ENCODE measurements at regions not wholly inside any gene's neighbourhood (a gene's known extent, or its start where the extent isn't known, plus 50 kb on each side); places are given as distances from the start of the nearest gene placed in this dataset.

DNA sequence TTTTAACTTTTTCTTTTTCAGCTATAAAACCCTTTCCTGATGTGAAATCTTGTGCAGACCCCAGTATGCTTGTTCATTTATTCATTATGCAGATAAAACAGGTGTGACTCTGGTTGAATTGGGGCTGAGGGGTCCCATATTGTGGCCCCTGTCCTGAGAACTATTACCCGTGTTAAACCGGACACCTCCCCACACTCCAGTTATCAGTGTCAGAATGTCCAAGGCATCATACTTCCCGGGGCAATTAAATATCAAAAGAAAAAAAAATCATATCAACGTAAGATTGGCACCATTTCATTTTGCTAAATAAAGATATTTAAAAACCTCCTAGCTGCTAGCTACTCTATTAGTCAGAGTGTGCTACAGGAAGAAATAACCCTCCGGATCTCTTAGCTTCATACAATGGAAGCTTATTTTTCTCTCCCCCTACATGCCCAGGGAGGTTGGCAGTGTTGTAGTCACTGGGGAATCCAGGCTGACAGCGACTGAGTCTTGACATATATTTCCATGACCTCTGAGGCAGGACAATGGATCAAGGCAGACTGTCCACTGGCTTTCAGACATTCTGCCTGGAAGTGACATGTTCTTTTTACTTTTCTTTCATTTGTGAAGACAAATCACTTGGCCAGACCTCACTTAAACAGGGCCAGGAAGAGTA lies 170.0 kb downstream of the SEC61B start:
- Histone ChIP-seq H3K27me3 (ENCODE audit: control insufficient read depth in 2 of 2, insufficient read depth in 2 of 2, low read length in 2 of 2) (peaks cover 6 to 30% of the 10 kb centered on the region in 2 experiments; a peak in 4 of 5 replicates), H2AFZ (ENCODE audit: low read depth, low read length) (no peak overlapping the region), H3K4me1 (replicated peaks in 1 of 2; ENCODE audit: control insufficient read depth in 2 of 2, insufficient read depth in 2 of 2, low read length in 2 of 2) (peaks cover 0 to 3% of the 10 kb centered on the region in 2 experiments; a peak in 1 of 5 replicates), H3K9ac (ENCODE audit: insufficient read depth in 1 of 2, low read depth in 2 of 2, low read length in 2 of 2) (no peak overlapping the region), H3K4me3 (no peak overlapping the region), H4K20me1 (replicated peaks; ENCODE audit: control insufficient read depth, insufficient read depth, low read length) (no peaks in the 10 kb centered on the region), H3K9me3 (replicated peaks; ENCODE audit: control insufficient read depth, insufficient read depth, low read depth, low read length) (no peaks in the 10 kb centered on the region), H3K27ac (ENCODE audit: extremely low read depth, low read depth, low read length) (no peak overlapping the region), H3K9me1 (ENCODE audit: control insufficient read depth, insufficient read depth, low read length) (no peaks in the 10 kb centered on the region), H3K79me2 (ENCODE audit: control insufficient read depth, insufficient read depth, low read length) (no peaks in the 10 kb centered on the region), H3K36me3 (ENCODE audit: control insufficient read depth, insufficient read depth, low read length) (no peaks in the 10 kb centered on the region), H3K4me2 (ENCODE audit: insufficient read depth, low read length) (no peak overlapping the region)
- 0% methylated on average over 6 of the region's 6 CpGs for WGBS (ENCODE audit: insufficient coverage, low coverage, missing lambda C conversion rate)
- ChIA-PET CTCF (ENCODE audit: low intra/inter-chr PET ratio) (no interaction called here), POLR2A (interaction anchor here (0.7 kb wide), 2 partner anchors 8 to 553 kb away, joined by 3 to 4 read pairs; no protein-coding TSS in a partner anchor)
- in situ Hi-C loops (cut with MboI), result no loop called here
- ATAC-seq (no peak), FAIRE-seq (no peak), DNase-seq (ENCODE audit: extremely low read depth in 1 of 4, low spot score in 3 of 4) (no peak)
- no TSS peak for BruUV-seq (replicated peaks)
- intact Hi-C loops (cut with micrococcal nuclease), result no loop called here
- TF ChIP-seq, protein P1, sequence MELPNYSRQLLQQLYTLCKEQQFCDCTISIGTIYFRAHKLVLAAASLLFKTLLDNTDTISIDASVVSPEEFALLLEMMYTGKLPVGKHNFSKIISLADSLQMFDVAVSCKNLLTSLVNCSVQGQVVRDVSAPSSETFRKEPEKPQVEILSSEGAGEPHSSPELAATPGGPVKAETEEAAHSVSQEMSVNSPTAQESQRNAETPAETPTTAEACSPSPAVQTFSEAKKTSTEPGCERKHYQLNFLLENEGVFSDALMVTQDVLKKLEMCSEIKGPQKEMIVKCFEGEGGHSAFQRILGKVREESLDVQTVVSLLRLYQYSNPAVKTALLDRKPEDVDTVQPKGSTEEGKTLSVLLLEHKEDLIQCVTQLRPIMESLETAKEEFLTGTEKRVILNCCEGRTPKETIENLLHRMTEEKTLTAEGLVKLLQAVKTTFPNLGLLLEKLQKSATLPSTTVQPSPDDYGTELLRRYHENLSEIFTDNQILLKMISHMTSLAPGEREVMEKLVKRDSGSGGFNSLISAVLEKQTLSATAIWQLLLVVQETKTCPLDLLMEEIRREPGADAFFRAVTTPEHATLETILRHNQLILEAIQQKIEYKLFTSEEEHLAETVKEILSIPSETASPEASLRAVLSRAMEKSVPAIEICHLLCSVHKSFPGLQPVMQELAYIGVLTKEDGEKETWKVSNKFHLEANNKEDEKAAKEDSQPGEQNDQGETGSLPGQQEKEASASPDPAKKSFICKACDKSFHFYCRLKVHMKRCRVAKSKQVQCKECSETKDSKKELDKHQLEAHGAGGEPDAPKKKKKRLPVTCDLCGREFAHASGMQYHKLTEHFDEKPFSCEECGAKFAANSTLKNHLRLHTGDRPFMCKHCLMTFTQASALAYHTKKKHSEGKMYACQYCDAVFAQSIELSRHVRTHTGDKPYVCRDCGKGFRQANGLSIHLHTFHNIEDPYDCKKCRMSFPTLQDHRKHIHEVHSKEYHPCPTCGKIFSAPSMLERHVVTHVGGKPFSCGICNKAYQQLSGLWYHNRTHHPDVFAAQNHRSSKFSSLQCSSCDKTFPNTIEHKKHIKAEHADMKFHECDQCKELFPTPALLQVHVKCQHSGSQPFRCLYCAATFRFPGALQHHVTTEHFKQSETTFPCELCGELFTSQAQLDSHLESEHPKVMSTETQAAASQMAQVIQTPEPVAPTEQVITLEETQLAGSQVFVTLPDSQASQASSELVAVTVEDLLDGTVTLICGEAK (IDR thresholded peaks at IDR 0.05), result no peak
- TF ChIP-seq, protein P1 (CRISPR knock-in tag; IDR thresholded peaks at IDR 0.05), result no peak
- TF ChIP-seq, protein P2, sequence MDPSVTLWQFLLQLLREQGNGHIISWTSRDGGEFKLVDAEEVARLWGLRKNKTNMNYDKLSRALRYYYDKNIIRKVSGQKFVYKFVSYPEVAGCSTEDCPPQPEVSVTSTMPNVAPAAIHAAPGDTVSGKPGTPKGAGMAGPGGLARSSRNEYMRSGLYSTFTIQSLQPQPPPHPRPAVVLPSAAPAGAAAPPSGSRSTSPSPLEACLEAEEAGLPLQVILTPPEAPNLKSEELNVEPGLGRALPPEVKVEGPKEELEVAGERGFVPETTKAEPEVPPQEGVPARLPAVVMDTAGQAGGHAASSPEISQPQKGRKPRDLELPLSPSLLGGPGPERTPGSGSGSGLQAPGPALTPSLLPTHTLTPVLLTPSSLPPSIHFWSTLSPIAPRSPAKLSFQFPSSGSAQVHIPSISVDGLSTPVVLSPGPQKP (CRISPR knock-in tag; IDR thresholded peaks at IDR 0.05), result no peak
- TF ChIP-seq, protein P3, sequence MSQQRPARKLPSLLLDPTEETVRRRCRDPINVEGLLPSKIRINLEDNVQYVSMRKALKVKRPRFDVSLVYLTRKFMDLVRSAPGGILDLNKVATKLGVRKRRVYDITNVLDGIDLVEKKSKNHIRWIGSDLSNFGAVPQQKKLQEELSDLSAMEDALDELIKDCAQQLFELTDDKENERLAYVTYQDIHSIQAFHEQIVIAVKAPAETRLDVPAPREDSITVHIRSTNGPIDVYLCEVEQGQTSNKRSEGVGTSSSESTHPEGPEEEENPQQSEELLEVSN (IDR thresholded peaks at IDR 0.05; ENCODE audit: borderline replicate concordance in 1 of 2, extremely low read depth in 1 of 2, insufficient read depth in 1 of 2, insufficient read length in 1 of 2, low read depth in 1 of 2, low read length in 1 of 2, poor library complexity in 1 of 2, severe bottlenecking in 1 of 2), result no peak
- TF ChIP-seq RFX7 (CRISPR knock-in tag; IDR thresholded peaks at IDR 0.05) (no peak), ZNF764 (CRISPR knock-in tag; IDR thresholded peaks at IDR 0.05; ENCODE audit: low read depth) (no peak)
